WTC11 (cell line): ENCODE measurements at regions not wholly inside any gene's neighbourhood (a gene's known extent, or its start where the extent isn't known, plus 50 kb on each side); places are given as distances from the start of the nearest gene placed in this dataset.

Experiments
- ATAC-seq: fragments of 200-7000 bp; cut with Tn5 transposase; 2 replicates; pipeline ENCODE4 v1.10.0; 2021; ENCODE audit warnings: mild to moderate bottlenecking, moderate library complexity
- CTCF ChIA-PET: fragments of 300-600 bp; sonication (Branson Sonifier 250); formaldehyde crosslinking; loops from one replicate; lab custom pipeline; 2021; ENCODE audit warnings: antibody characterized with exemption; lab: Charles Lee
- POLR2A ChIA-PET: fragments of 350-600 bp; sonication (Branson Sonifier 250); formaldehyde crosslinking; loops from one replicate; lab custom pipeline; 2021; ENCODE audit warnings: antibody characterized with exemption; lab: Charles Lee
- DNase-seq: peaks from one replicate; pipeline ENCODE4 v3.0.0; 2021; ENCODE audit warnings: low spot score
- H3K27ac Mint-ChIP-seq: 2 replicates; pipeline ENCODE4 v1.8.0; 2021; ENCODE audit warnings: mixed read lengths
- H3K27me3 Mint-ChIP-seq: 2 replicates; pipeline ENCODE4 v1.8.0; 2021; ENCODE audit warnings: low read depth, mild to moderate bottlenecking, moderate library complexity, mixed read lengths
- H3K36me3 Mint-ChIP-seq: 2 replicates; pipeline ENCODE4 v1.8.0; 2021; ENCODE audit warnings: mixed read lengths
- H3K4me1 Mint-ChIP-seq: 2 replicates; pipeline ENCODE4 v1.8.0; 2022; ENCODE audit warnings: mixed read lengths
- H3K4me3 Mint-ChIP-seq: 2 replicates; pipeline ENCODE4 v1.8.0; 2021; ENCODE audit warnings: mild to moderate bottlenecking, moderate library complexity, mixed read lengths
- H3K9me3 Mint-ChIP-seq: 2 replicates; pipeline ENCODE4 v1.8.0; 2021; ENCODE audit warnings: mixed read lengths
- CREB1 ChIP-seq: sonication (generic); formaldehyde crosslinking; IDR thresholded peaks from 2 replicates; pipeline ENCODE4 v1.8.0; 2023; ENCODE audit warnings: mild to moderate bottlenecking, missing genetic modification reagents
- CREM ChIP-seq: sonication (generic); formaldehyde crosslinking; IDR thresholded peaks from 2 replicates; pipeline ENCODE4 v1.8.1; 2022; ENCODE audit warnings: mild to moderate bottlenecking, missing genetic modification reagents, moderate library complexity
- ELF4 ChIP-seq: sonication (generic); formaldehyde crosslinking; IDR thresholded peaks from 2 replicates; pipeline ENCODE4 v1.8.1; 2022; ENCODE audit warnings: low read depth, mild to moderate bottlenecking, moderate library complexity, missing genetic modification reagents
- FOXJ3 ChIP-seq: sonication (generic); formaldehyde crosslinking; IDR thresholded peaks from 2 replicates; pipeline ENCODE4 v1.9.0; 2021; ENCODE audit warnings: missing genetic modification reagents, mild to moderate bottlenecking, borderline replicate concordance
- FOXK1 ChIP-seq: sonication (generic); formaldehyde crosslinking; IDR thresholded peaks from 2 replicates; pipeline ENCODE4 v1.8.0; 2022; ENCODE audit warnings: mild to moderate bottlenecking, moderate library complexity, missing genetic modification reagents
- HMGA2 ChIP-seq: fragments of 250-450 bp; sonication (Bioruptor Pico); IDR thresholded peaks from 2 replicates; pipeline ENCODE4 v1.4.0; 2021; ENCODE audit warnings: mild to moderate bottlenecking, moderate library complexity
- MAX ChIP-seq: sonication (generic); formaldehyde crosslinking; IDR thresholded peaks from 2 replicates; pipeline ENCODE4 v1.8.0; 2022; ENCODE audit warnings: mild to moderate bottlenecking, missing genetic modification reagents
- NFATC4 ChIP-seq: fragments of 250-450 bp; sonication (Bioruptor Pico); IDR thresholded peaks from 2 replicates; pipeline ENCODE4 v1.9.0; 2021; ENCODE audit warnings: mild to moderate bottlenecking
- OVOL2 ChIP-seq: fragments of 250-450 bp; sonication (Bioruptor Pico); IDR thresholded peaks from 2 replicates; pipeline ENCODE4 v1.9.0; 2021; ENCODE audit warnings: mild to moderate bottlenecking, borderline replicate concordance
- SMAD3 ChIP-seq: sonication (generic); formaldehyde crosslinking; IDR thresholded peaks from 2 replicates; pipeline ENCODE4 v1.8.0; 2022; ENCODE audit warnings: missing genetic modification reagents, mild to moderate bottlenecking, borderline replicate concordance
- SMAD4 ChIP-seq: sonication (generic); formaldehyde crosslinking; IDR thresholded peaks from 2 replicates; pipeline ENCODE4 v1.8.0; 2022; ENCODE audit warnings: mild to moderate bottlenecking, missing genetic modification reagents
- SOX15 ChIP-seq: fragments of 250-450 bp; sonication (Bioruptor Pico); IDR thresholded peaks from 2 replicates; pipeline ENCODE4 v1.9.0; 2021; ENCODE audit warnings: mild to moderate bottlenecking
- TEAD1 ChIP-seq: sonication (generic); formaldehyde crosslinking; IDR thresholded peaks from 2 replicates; pipeline ENCODE4 v1.8.0; 2022; ENCODE audit warnings: mild to moderate bottlenecking, missing genetic modification reagents
- TP53 ChIP-seq: sonication (generic); formaldehyde crosslinking; IDR thresholded peaks from 2 replicates; pipeline ENCODE4 v1.8.1; 2023; ENCODE audit warnings: mild to moderate bottlenecking, missing genetic modification reagents
- ZNF232 ChIP-seq: sonication (generic); formaldehyde crosslinking; IDR thresholded peaks from 2 replicates; pipeline ENCODE4 v1.8.0; 2022; ENCODE audit warnings: mild to moderate bottlenecking, missing genetic modification reagents
- ZNF263 ChIP-seq: sonication (generic); formaldehyde crosslinking; IDR thresholded peaks from 2 replicates; pipeline ENCODE4 v1.8.1; 2022; ENCODE audit warnings: low read depth, mild to moderate bottlenecking, moderate library complexity, missing genetic modification reagents
- ZNF317 ChIP-seq: sonication (generic); formaldehyde crosslinking; IDR thresholded peaks from 2 replicates; pipeline ENCODE4 v1.8.1; 2023; ENCODE audit warnings: low read depth, mild to moderate bottlenecking, moderate library complexity, missing genetic modification reagents, borderline replicate concordance
- ZNF532 ChIP-seq: fragments of 250-450 bp; sonication (Bioruptor Pico); IDR thresholded peaks from 2 replicates; pipeline ENCODE4 v1.9.0; 2021; ENCODE audit warnings: mild to moderate bottlenecking, borderline replicate concordance
- TF ChIP-seq, protein P1 (sequence below): sonication (generic); formaldehyde crosslinking; IDR thresholded peaks from 2 replicates; pipeline ENCODE4 v1.8.0; 2023; ENCODE audit warnings: missing genetic modification reagents
- TF ChIP-seq, protein P2 (sequence below): fragments of 200-600 bp; IDR thresholded peaks from 2 replicates; pipeline ENCODE4 v1.8.0; 2022; ENCODE audit warnings: antibody characterized with exemption

DNA sequence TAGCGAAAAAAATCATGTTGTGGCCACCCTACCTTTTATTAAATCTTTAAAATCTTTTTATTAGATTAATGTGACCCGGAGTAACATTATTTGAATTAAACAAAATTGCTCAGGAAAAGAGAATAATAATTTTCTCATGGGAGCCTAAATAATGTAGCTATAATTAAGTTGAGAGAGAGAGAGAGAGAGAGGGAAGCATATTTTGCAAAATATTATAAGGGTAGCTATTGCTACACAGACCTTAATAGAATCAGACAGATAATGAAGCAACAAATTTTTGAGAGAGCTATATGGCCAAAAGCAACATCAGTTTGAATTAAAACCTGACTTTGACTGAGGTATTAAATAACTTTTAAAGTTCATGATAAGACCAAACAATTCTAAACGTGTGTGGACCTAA, 703.5 kb downstream of the TMTC2 start:
- CTCF ChIA-PET, result interaction anchor here (0.7 to 1.5 kb wide), 10 partner anchors 19 to 708 kb away, joined by 3 to 16 read pairs (median 4); no protein-coding TSS in a partner anchor
- ATAC-seq (no peak), DNase-seq (no peak)
- Mint-ChIP-seq H3K27ac (no peak overlapping the region), H3K27me3 (no peaks in the 10 kb centered on the region), H3K4me1 (peaks cover 9% of the 10 kb centered on the region), H3K9me3 (no peaks in the 10 kb centered on the region), H3K36me3 (no peaks in the 10 kb centered on the region), H3K4me3 (no peak overlapping the region)
- POLR2A ChIA-PET, result interaction anchor here (2.0 kb wide), 1 partner anchor 704 kb away, joined by 6 read pairs; no protein-coding TSS in a partner anchor
- TF ChIP-seq OVOL2 (CRISPR knock-in tag) (no peak), SMAD4 (CRISPR knock-in tag) (no peak), TP53 (CRISPR knock-in tag) (no peak), TEAD1 (no peak), ZNF532 (no peak), MAX (CRISPR knock-in tag) (no peak), SOX15 (CRISPR knock-in tag) (no peak), ZNF263 (CRISPR knock-in tag) (no peak), CREB1 (CRISPR knock-in tag) (no peak), FOXJ3 (no peak), HMGA2 (CRISPR knock-in tag) (no peak), ZNF232 (CRISPR knock-in tag) (no peak)

GRCh38 chr12:83389237-83389996, 702.7 kb downstream of the TMTC2 start:
- no peaks in the 10 kb centered on the region for H3K36me3 Mint-ChIP-seq
- DNase-seq (peak; percentile 63), ATAC-seq (peak; percentile 98)
- H3K27ac Mint-ChIP-seq, result no peak overlapping the region
- CTCF ChIA-PET, result interaction anchor here (0.6 to 1.5 kb wide), 13 partner anchors 9 to 707 kb away, joined by 3 to 16 read pairs (median 4); no protein-coding TSS in a partner anchor
- no peaks in the 10 kb centered on the region for H3K27me3 Mint-ChIP-seq
- H3K9me3 Mint-ChIP-seq, result no peaks in the 10 kb centered on the region
- H3K4me3 Mint-ChIP-seq, result peak overlapping the region; percentile 39; the same call in 1 of the 2 replicates
- H3K4me1 Mint-ChIP-seq, result peaks cover 6% of the 10 kb centered on the region
- POLR2A ChIA-PET, result interaction anchor here (2.0 kb wide), 1 partner anchor 704 kb away, joined by 6 read pairs; no protein-coding TSS in a partner anchor
- TF ChIP-seq ZNF317 (CRISPR knock-in tag) (no peak), CREM (CRISPR knock-in tag) (no peak), SMAD3 (CRISPR knock-in tag) (no peak), NFATC4 (CRISPR knock-in tag) (no peak), ELF4 (no peak), TP53 (CRISPR knock-in tag) (0 out of 2 replicates have a peak, but pooled peaks have one; percentile 43), MAX (CRISPR knock-in tag) (peak; percentile 64), FOXK1 (CRISPR knock-in tag) (no peak)
- TF ChIP-seq, protein P1, sequence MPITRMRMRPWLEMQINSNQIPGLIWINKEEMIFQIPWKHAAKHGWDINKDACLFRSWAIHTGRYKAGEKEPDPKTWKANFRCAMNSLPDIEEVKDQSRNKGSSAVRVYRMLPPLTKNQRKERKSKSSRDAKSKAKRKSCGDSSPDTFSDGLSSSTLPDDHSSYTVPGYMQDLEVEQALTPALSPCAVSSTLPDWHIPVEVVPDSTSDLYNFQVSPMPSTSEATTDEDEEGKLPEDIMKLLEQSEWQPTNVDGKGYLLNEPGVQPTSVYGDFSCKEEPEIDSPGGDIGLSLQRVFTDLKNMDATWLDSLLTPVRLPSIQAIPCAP, result no peak
- TF ChIP-seq, protein P2, sequence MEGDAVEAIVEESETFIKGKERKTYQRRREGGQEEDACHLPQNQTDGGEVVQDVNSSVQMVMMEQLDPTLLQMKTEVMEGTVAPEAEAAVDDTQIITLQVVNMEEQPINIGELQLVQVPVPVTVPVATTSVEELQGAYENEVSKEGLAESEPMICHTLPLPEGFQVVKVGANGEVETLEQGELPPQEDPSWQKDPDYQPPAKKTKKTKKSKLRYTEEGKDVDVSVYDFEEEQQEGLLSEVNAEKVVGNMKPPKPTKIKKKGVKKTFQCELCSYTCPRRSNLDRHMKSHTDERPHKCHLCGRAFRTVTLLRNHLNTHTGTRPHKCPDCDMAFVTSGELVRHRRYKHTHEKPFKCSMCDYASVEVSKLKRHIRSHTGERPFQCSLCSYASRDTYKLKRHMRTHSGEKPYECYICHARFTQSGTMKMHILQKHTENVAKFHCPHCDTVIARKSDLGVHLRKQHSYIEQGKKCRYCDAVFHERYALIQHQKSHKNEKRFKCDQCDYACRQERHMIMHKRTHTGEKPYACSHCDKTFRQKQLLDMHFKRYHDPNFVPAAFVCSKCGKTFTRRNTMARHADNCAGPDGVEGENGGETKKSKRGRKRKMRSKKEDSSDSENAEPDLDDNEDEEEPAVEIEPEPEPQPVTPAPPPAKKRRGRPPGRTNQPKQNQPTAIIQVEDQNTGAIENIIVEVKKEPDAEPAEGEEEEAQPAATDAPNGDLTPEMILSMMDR, result peak; percentile 41
